Testis (tissue), 2 donors: ENCODE measurements at regions not wholly inside any gene's neighbourhood (a gene's known extent, or its start where the extent isn't known, plus 50 kb on each side); places are given as distances from the start of the nearest gene placed in this dataset.

ENCODE experiments used
- CTCF ChIP-seq, 3 experiments: fragments of 450-650 bp in 2 of 3; fragments of 200-600 bp in 1 of 3; sonication (generic) in 1 of 3; IDR thresholded peaks; one replicate each; pipeline ENCODE4 v1.5.1; 2016 to 2019; ENCODE audit warnings: antibody characterized with exemption in 3 of 3, mild to moderate bottlenecking in 2 of 3, moderate library complexity in 1 of 3
- POLR2A ChIP-seq: fragments of 450-650 bp; IDR thresholded peaks from one replicate; pipeline ENCODE4 v1.6.1; 2017; ENCODE audit warnings: antibody characterized with exemption, mild to moderate bottlenecking, moderate library complexity

DNA sequence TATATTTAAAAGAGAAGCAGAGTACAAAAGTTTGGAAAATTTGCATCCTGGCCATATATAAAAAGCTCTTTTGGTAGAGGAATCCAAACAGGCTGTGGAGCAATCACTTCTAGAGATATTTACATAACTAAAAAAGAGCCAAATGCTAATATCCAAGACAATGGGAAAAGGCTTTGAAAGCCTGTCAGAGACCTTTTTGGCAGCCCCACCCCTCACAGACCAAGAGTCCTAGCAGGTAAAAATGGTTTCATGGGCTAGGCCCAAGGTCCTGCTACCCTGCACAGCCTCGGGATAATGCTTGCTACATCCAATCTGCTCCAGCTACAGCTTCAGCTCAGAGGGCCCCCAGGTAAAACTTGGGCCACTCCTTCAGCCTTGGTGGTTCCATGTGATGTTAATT, 430.2 kb upstream of the KCND2 start:
- TF ChIP-seq CTCF (IDR thresholded peaks at IDR 0.05) (no peak), POLR2A (no peak)
